ENCODE measurements at regions not wholly inside any gene's neighbourhood (a gene's known extent, or its start where the extent isn't known, plus 50 kb on each side); places are given as distances from the start of the nearest gene placed in this dataset.

DNA sequence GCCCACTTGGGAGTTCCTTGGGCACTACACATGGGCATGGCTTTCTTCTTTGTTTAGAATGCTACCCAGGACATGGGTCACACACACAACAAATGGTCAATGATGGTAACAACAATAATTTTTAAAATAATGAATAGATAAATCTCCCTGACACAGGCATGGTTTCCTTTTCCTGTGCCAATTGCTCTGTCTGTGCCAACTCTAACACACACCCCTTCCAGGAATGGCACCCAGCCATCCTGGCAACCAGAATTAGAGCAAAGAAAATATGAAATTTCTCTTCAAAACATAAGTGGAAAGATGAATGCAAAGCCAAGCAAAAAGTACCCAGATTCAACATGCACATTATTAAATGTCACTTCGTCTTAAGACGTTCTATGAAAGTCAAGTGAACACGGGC is 104.9 kb upstream of the SOX5 start:
- TF ChIP-seq, protein P1, sequence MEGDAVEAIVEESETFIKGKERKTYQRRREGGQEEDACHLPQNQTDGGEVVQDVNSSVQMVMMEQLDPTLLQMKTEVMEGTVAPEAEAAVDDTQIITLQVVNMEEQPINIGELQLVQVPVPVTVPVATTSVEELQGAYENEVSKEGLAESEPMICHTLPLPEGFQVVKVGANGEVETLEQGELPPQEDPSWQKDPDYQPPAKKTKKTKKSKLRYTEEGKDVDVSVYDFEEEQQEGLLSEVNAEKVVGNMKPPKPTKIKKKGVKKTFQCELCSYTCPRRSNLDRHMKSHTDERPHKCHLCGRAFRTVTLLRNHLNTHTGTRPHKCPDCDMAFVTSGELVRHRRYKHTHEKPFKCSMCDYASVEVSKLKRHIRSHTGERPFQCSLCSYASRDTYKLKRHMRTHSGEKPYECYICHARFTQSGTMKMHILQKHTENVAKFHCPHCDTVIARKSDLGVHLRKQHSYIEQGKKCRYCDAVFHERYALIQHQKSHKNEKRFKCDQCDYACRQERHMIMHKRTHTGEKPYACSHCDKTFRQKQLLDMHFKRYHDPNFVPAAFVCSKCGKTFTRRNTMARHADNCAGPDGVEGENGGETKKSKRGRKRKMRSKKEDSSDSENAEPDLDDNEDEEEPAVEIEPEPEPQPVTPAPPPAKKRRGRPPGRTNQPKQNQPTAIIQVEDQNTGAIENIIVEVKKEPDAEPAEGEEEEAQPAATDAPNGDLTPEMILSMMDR (IDR thresholded peaks at IDR 0.05; ENCODE audit: extremely low read depth, insufficient read depth, missing control alignments): no peak
- in situ Hi-C loops (cut with MboI; ENCODE audit: low pct_unique_long_range_greater_than_20kb, low sequenced_read_pairs, unreplicated experiment): no loop called here
- DNase-seq (ENCODE audit: low spot score): no peak

DNA sequence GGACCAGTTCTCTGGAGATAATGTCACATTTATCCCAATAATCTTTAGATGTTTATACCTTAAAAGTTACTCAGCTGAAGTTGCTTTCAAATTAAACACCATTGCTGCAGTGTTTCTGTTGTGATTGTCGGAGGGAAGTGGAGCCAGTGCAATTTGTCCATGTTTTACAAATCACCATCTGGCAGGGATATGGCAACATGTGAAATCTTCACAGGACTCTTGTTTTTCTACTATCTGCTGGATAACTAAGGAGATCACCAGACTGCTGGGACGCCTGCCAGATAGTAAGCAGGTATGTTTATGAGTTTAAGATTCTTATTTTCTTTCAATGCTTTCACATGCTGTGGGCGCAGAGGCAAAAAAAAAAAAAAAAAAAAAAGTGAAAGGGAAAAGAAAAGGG is 100.3 kb upstream of the SOX5 start:
- TF ChIP-seq, protein P1 (IDR thresholded peaks at IDR 0.05; ENCODE audit: extremely low read depth, insufficient read depth, missing control alignments): no peak
- DNase-seq (ENCODE audit: low spot score): no peak

DNA sequence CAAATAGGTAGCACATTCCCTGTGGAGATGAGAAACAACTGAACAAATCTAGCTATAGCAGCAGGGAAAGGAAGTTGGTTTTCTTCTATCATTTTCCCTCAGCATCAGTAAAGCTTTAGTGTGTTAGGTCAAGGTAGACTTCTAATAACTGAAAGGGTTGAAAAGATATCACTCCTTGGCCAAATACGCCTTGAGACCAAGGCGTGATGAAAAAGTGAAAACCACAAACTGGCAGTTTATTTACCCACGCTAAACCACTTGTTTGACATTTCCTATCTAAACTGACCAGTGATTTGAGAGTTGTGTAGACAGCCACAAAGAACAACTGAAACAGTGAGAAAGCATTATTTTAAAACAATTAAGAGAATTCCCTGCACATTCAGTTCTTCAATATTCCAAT is 99.6 kb upstream of the SOX5 start:
- DNase-seq (ENCODE audit: low spot score): no peak
- TF ChIP-seq, protein P1 (IDR thresholded peaks at IDR 0.05; ENCODE audit: extremely low read depth, insufficient read depth, missing control alignments): no peak
- in situ Hi-C loops (cut with MboI; ENCODE audit: low pct_unique_long_range_greater_than_20kb, low sequenced_read_pairs, unreplicated experiment): no loop called here

More for the DNA sequence above, 100.3 kb upstream of the SOX5 start:
- in situ Hi-C loops (cut with MboI; ENCODE audit: low pct_unique_long_range_greater_than_20kb, low sequenced_read_pairs, unreplicated experiment): no loop called here

DNA sequence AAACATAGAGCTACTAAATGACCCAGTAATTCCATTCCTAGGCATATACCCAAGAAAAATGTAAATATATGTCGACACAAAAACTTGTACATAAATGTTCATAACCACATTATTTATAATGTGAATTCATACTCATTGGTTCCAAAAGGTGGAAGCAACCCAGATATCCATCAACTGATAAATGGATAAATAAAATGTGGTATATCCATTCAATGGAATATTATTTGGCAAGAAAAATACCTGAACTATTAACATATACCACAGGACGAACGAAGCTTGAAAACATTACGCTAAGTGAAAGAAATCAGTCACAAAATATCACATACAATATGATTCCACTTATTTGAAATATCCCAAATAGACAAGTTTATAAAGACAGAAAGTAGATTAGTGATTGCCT is 99.0 kb upstream of the SOX5 start:
- TF ChIP-seq, protein P1 (IDR thresholded peaks at IDR 0.05; ENCODE audit: extremely low read depth, insufficient read depth, missing control alignments): no peak
- in situ Hi-C loops (cut with MboI; ENCODE audit: low pct_unique_long_range_greater_than_20kb, low sequenced_read_pairs, unreplicated experiment): no loop called here
- DNase-seq (ENCODE audit: low spot score): no peak

DNA sequence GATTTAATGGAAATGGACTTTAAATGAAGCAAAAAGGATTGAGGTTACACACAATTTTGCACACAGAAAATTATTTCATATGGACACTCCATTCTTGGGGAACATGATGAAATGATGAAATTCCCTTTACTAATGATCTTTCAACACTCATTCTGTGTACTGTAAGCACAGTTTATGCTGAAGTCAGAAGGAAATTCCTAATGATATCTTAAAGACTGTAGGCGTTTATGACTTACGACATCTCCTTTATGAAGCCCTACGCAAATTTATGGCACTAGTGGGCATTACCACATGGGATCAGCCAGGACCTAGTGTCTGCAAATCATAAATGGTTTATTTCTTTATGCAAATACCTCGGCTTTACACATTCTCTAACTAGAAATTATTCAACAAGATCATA is 97.9 kb upstream of the SOX5 start:
- TF ChIP-seq, protein P1 (IDR thresholded peaks at IDR 0.05; ENCODE audit: extremely low read depth, insufficient read depth, missing control alignments): no peak
- DNase-seq (ENCODE audit: low spot score): no peak
- in situ Hi-C loops (cut with MboI; ENCODE audit: low pct_unique_long_range_greater_than_20kb, low sequenced_read_pairs, unreplicated experiment): no loop called here

DNA sequence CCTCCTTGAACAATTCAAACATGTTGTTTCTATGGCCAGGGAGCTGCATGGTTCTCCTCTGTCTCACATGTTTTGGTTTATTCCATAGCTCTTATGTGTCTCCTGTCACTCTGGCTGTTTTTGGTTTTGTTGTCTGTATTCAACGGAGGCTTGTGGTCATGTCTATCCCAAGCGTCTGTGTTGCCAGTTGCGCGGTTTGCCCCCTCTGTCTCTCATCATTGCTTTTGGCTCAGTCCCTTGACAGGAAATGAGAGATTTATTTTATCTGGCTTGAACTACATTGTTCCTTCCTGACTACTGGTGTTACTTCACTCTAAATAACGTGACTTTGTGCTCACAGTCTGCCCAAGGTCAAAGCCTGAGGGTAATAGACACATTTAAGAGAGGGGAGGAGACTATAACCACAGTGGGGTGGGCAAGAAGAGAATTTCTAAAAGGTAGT is 96.4 kb upstream of the SOX5 start:
- TF ChIP-seq, protein P1 (IDR thresholded peaks at IDR 0.05; ENCODE audit: extremely low read depth, insufficient read depth, missing control alignments): no peak
- DNase-seq (ENCODE audit: low spot score): no peak
- in situ Hi-C loops (cut with MboI; ENCODE audit: low pct_unique_long_range_greater_than_20kb, low sequenced_read_pairs, unreplicated experiment): no loop called here

Measured in GM13977 (cell line).